HG03095 (cell line): ENCODE measurements at regions not wholly inside any gene's neighbourhood (a gene's known extent, or its start where the extent isn't known, plus 50 kb on each side); places are given as distances from the start of the nearest gene placed in this dataset.
A peak's percentile ranks its signal among the peaks of the same experiment; 100 is the strongest.
"Not testable (repeated sequence)": the region's sequence is repeated elsewhere in the genome, so short reads cannot be mapped to it uniquely, and the experiment has no call there.

Experiments
- ATAC-seq: cut with Tn5 transposase; IDR thresholded peaks from one replicate; pipeline ENCODE4 v1.9.1; 2021; ENCODE audit warnings: moderate library complexity; ENCODE audit not compliant: unreplicated experiment

DNA sequence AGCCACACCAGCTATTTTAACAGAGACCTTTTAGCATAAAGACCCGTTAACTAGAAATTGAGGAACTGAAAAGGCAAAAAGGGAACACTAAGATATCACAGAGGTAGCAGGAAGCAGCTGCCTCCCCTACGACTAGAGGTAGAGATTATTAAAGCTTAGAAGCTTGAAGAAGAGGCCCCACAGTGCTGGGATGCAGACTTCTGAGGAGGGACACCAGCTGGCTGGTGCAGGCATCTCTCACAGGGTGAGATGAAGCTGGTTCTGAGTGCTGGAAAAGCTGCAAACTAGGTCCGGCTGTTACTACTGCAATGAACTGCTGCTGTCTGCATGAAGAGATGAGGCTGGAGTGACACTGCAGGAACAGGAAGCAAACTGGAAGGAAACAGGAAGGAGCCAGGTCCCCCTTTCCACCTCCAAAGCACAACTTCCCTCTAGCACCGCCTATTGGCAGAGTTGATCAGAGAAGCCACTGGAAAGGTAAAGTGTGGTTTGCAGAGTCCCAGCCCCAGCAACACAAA, 61.2 kb upstream of the MRPS9 start:
- peak; percentile 97 for ATAC-seq

- no peak for ATAC-seq
These were observed 59.9 kb upstream of the MRPS9 start for GRCh38 chr2:104977958-104978357.

DNA sequence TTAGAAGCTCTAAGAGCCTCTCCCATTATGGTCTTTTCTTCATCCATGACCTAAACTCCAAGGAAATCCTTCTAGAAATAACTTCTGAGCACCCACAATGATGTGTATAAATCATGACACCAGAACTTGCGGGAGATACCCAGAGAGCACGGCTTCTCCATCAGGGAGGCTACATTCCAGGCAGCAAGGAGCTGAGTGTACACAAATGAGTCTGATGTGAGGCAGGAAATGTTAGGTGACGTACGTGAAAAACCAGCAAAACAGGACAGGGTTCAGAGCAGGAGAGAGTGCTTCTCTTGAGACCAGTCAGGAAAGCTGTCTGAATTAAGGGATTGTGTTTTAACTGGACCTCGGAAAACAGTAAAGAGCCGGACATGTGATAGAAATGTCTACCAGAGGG, 58.1 kb upstream of the MRPS9 start:
- ATAC-seq: not testable (repeated sequence)

DNA sequence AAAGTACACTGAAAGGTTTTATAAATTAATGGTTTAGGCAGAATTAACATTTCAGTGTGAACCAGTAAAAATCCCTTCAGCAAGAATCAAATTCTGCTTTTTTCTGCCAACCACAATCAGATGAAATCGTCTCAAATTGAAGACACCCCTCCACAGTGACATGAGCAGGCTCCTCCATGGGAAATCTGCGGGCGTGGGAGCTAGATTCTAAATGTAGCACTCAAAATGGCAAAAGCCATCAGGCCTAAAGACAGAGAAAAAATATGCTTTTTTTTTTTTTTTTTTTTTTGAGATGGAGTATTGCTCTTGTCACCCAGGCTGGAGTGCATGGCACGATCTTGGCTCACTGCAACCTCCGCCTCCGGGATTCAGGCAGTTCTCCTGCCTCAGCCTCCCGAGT, 55.8 kb upstream of the MRPS9 start:
- no peak for ATAC-seq
